Ammon's horn (tissue), 1 donor: ENCODE measurements at regions not wholly inside any gene's neighbourhood (a gene's known extent, or its start where the extent isn't known, plus 50 kb on each side); places are given as distances from the start of the nearest gene placed in this dataset.
"Not testable (repeated sequence)": the region's sequence is repeated elsewhere in the genome, so short reads cannot be mapped to it uniquely, and the experiment has no call there.

Experiments
- DNase-seq: peaks from one replicate; pipeline ENCODE4 v3.0.0-alpha.2; 2016; ENCODE audit warnings: low spot score

- no peak for DNase-seq
Observed at GRCh38 chr3:31100519-31100918, 206.1 kb upstream of the GADL1 start.

GRCh38 chr3:31101285-31101684, 206.8 kb upstream of the GADL1 start:
- not testable (repeated sequence) for DNase-seq

GRCh38 chr3:31102196-31102879, 207.9 kb upstream of the GADL1 start:
- no peak for DNase-seq

DNA sequence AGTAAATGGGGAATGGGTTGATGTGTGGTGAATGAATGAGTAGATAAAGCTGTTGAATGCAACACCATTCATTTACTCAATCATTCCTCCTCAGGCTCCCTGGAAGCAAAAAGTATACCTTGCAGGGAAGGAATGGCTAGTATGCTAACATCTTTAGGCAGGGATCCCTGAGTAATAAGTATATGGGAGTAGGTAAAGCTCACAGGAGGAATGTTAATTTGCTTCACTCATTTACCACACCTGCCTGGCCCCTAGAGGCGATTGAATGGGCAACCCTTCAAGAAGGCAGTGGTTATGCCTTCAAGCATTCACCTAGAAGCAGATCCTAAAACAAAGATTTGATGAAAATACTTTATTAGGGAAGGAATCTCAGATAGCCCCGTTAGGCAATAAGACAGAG, 208.7 kb upstream of the GADL1 start:
- DNase-seq = no peak

GRCh38 chr3:31103623-31104180, 209.2 kb upstream of the GADL1 start:
- no peak for DNase-seq

DNA sequence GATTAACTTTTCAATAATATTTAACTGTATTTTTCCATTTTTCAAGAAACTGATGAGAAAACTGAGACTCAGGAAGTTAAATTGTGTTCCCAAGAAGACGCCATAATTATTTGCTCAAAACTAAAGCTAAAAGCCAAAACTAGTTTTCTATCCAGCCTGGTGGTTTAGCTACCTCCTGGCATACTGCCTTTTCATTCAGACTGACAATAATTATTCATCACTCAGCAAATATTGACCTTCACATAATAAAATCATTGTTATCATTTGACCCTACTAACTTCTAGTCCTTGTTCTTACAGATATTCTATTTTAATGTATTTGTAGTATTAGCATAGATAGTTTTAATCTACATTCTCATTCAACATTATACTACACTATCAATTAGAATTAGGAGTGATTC, 210.6 kb upstream of the GADL1 start:
- DNase-seq = no peak

DNA sequence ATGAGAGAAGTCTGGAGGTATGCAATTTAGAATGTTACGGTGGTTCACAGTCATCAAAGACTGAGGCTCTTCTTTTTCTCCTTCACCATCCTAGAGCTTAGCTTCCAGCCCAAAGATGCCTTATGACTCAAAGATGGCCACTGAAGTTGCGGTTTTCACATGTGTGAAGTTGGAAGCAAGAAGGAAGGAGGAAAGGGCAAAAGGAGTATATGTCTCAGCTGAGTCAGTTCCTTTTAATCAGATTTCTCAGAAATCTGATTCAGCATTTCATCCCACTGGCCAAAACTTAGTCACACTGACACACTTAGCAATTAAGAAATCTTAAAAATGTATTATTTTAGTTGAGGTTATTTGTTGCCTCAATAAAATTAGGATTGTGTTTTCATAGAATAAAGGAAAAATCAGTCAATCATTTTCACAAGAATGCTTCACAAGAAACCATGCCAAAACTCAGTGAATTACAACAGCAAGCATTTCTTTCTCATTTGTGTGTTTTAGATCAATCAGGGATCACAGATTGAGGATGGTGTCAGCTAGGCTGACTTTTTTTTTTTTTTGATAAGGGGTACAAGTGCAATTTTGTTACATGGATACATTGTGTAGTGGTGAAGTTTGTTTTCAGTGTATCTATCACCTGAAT, 211.1 kb upstream of the GADL1 start:
- no peak for DNase-seq

- no peak for DNase-seq
Observed at GRCh38 chr3:31106204-31106603, 211.7 kb upstream of the GADL1 start.

DNA sequence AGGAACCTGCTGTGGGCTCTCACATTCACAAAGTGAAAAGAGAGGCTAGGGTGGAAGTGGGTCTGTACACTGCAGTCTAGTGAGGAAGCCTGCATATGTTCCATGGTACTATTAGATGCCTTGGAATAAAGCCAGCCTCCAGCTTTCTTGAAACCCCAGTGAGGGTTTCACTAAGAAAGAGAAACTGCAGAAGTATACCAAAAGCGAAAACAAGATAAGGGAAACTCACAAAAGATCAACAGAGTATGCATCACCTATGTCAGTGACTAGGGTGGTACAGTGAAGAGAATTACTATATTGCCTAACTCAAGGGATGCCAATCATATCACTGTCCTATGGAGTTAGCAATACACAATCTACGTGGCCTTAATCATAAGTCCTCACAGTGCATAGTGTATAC, 212.5 kb upstream of the GADL1 start:
- DNase-seq = no peak

GRCh38 chr3:31114929-31115283, 220.4 kb upstream of the GADL1 start:
- DNase-seq = no peak

GRCh38 chr3:31115531-31115930, 221.1 kb upstream of the GADL1 start:
- DNase-seq = not testable (repeated sequence)

GRCh38 chr3:31116651-31117050, 222.2 kb upstream of the GADL1 start:
- DNase-seq = no peak

DNA sequence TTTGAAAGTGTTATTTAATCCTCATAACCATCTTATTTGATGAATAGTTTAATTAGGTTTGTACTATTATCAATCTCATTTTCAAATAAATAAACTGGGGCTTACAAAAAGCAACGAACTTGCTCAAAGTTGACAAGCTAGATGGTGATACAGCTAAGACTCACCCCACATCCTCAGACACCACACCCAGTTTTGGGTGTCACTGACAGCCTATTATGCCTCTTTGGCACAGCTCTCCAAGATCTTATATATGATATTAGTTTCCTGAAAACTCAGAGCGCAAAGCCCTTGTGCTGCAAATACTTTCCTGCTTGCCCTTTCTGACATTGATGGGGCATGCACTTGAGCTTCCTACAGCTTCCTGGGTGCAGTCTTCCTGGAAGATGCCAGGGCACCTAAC, 223.4 kb upstream of the GADL1 start:
- DNase-seq = no peak

GRCh38 chr3:31124373-31124772, 229.9 kb upstream of the GADL1 start:
- DNase-seq = no peak

GRCh38 chr3:31125413-31126020, 231.1 kb upstream of the GADL1 start:
- no peak for DNase-seq

DNA sequence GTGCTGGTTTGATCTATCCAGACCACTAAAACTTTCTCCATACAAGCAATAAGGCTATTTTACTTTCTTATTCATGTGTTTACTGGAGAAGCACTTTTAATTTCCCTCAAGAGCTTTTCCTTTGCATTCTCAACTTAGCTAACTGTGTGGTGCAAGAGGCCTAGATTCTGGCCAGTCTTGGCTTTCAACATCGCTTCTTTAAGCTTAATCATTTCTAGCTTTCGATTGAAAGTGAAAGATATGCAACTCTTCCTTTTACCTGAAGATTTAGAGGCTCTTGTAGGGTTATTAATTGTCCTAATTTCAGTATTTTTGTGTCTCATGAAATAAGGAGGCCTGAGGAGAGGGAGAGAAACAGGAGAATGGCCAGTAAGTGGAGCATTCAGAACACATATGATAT, 234.8 kb upstream of the GADL1 start:
- DNase-seq = no peak

GRCh38 chr3:31132132-31132769, 237.8 kb upstream of the GADL1 start:
- no peak for DNase-seq

GRCh38 chr3:31133541-31133940, 239.1 kb upstream of the GADL1 start:
- no peak for DNase-seq

- DNase-seq = no peak
Observed at GRCh38 chr3:31135546-31135945, 241.1 kb upstream of the GADL1 start.

- DNase-seq = no peak
Observed at GRCh38 chr3:31137718-31138465, 243.4 kb upstream of the GADL1 start.

DNA sequence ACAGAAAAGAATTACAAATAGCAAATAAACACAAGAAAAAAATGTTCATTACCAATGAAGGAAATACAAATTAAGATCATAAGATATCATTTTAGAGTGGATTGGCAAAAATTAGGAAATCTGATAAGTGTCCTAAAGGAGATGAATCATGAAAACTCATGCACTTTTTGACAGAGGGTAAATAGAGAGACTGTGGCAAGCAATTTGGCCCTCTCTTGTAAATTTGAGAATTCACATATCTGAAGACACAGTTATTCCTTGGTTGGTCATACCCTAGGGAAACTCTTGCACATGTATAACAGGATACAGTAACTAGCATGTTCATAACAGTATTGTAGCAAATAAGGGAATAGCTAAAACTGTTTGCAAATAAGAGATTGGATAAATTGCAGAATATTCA, 246.0 kb upstream of the GADL1 start:
- no peak for DNase-seq

DNA sequence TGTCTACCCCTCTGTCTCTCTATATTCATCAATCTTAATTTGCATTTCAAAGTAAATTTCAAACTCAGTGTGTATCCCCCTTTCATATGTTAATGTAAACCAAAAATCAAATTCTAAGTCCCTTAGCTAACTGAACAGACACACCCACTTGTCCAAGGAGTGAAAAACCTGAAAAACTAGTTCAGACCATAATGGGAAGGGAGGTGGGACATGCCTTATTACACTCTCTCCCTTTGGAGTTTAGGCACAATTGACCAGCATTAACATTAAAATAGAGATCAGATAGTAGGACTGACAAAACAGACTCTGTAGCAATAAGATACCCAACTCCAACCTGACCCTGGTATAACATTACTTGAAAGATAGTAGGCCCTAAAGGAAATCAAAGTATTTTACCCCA, 247.7 kb upstream of the GADL1 start:
- DNase-seq = no peak
